HCT116 (cell line): ENCODE measurements at regions not wholly inside any gene's neighbourhood (a gene's known extent, or its start where the extent isn't known, plus 50 kb on each side); places are given as distances from the start of the nearest gene placed in this dataset.
"Not testable (repeated sequence)": the region's sequence is repeated elsewhere in the genome, so short reads cannot be mapped to it uniquely, and the experiment has no call there.

Experiments
- ATAC-seq: fragments of 200-7000 bp; cut with Tn5 transposase; 2 replicates; pipeline ENCODE4 v1.9.1; 2020; ENCODE audit warnings: mild to moderate bottlenecking, moderate library complexity
- BruUV-seq: library from RNA; stranded (reverse); fragments of 400-500 nt; replicated peaks from 2 replicates; lab custom pipeline; 2021; lab: Mats Ljungman, UMichigan
- CTCF ChIA-PET: fragments of 300-600 bp; sonication (Branson Sonifier 250); formaldehyde crosslinking; loops from one replicate; lab custom pipeline; 2021; ENCODE audit warnings: antibody characterized with exemption; lab: Charles Lee
- POLR2A ChIA-PET: fragments of 300-600, 350-600 bp; sonication (Branson Sonifier 250); formaldehyde crosslinking; loops from one replicate; lab custom pipeline; 2021; ENCODE audit warnings: antibody characterized with exemption; lab: Charles Lee
- RAD21 ChIA-PET, 2 experiments: fragments of 300-600 bp; sonication (Branson Sonifier 250); formaldehyde crosslinking; loops; one replicate each; lab custom pipeline; 2023; ENCODE audit warnings: low total read pairs in 2 of 2; ENCODE audit not compliant: uncharacterized antibody in 2 of 2, unreplicated experiment in 2 of 2, low non-redundant PET in 1 of 2; lab: Charles Lee
- DNase-seq: peaks from one replicate; pipeline ENCODE4 v3.0.0-alpha.2; 2010; ENCODE audit warnings: low read depth, low spot score
- H2AFZ ChIP-seq: fragments of 200-600 bp; shearing (Covaris generic), sonication (generic); 2 replicates; pipeline ENCODE4 v1.6.1; 2017; ENCODE audit warnings: low read depth, mixed run types, mixed read lengths, antibody characterized with exemption, low read length; ENCODE audit not compliant: poor library complexity, severe bottlenecking
- H3K27ac ChIP-seq: 2 replicates; pipeline ENCODE4 v1.5.1; 2012; ENCODE audit warnings: low read depth, low read length
- H3K27me3 ChIP-seq: fragments of 200-600 bp; sonication (generic); 2 replicates; pipeline ENCODE4 v1.6.1; 2016; ENCODE audit warnings: mixed run types, low read length, mixed read lengths; ENCODE audit not compliant: insufficient read depth
- H3K36me3 ChIP-seq, 2 experiments: fragments of 200-500 bp in 1 of 2; fragments of 200-600 bp in 1 of 2; sonication (Bioruptor generic) in 1 of 2; sonication (generic) in 1 of 2; 2 replicates each; pipeline versions ENCODE4 v1.5.1 to v1.6.1; 2014 to 2016; ENCODE audit warnings: low read length in 2 of 2, inconsistent platforms in 1 of 2, mixed read lengths in 1 of 2, mixed run types in 1 of 2; ENCODE audit not compliant: insufficient read depth in 2 of 2, control insufficient read depth in 1 of 2
- H3K4me1 ChIP-seq, 2 experiments: fragments of 200-600 bp in 1 of 2; sonication (generic) in 1 of 2; 2 replicates each; pipeline versions ENCODE4 v1.5.1 to v1.6.1; 2012 to 2017; ENCODE audit warnings: low read length in 2 of 2, inconsistent platforms in 1 of 2, mild to moderate bottlenecking in 1 of 2, mixed read lengths in 1 of 2, mixed run types in 1 of 2, moderate library complexity in 1 of 2; ENCODE audit not compliant: insufficient read depth in 2 of 2, control insufficient read depth in 1 of 2
- H3K4me2 ChIP-seq: fragments of 200-600 bp; sonication (generic); 2 replicates; pipeline ENCODE4 v1.6.1; 2017; ENCODE audit warnings: mixed run types, low read length, mixed read lengths
- H3K4me3 ChIP-seq, 2 experiments: fragments of 200-600 bp in 1 of 2; sonication (generic) in 1 of 2; replicated peaks in 1 of 2; 2 replicates each; pipeline ENCODE4 v1.5.1; 2011 to 2016; ENCODE audit warnings: low read length in 2 of 2, control low read depth in 1 of 2, low read depth in 1 of 2, mild to moderate bottlenecking in 1 of 2, mixed read lengths in 1 of 2, mixed run types in 1 of 2
- H3K79me2 ChIP-seq: fragments of 200-600 bp; sonication (generic); 2 replicates; pipeline ENCODE4 v1.6.1; 2017; ENCODE audit warnings: mild to moderate bottlenecking, mixed run types, low read length, moderate library complexity, mixed read lengths; ENCODE audit not compliant: insufficient read depth
- H3K9ac ChIP-seq: fragments of 200-600 bp; sonication (generic); 2 replicates; pipeline ENCODE4 v1.6.1; 2016; ENCODE audit warnings: low read length, mixed read lengths
- H3K9me2 ChIP-seq: fragments of 200-600 bp; sonication (generic), shearing (Covaris generic); 2 replicates; pipeline ENCODE4 v1.6.1; 2017; ENCODE audit warnings: mixed run types, mild to moderate bottlenecking, moderate library complexity; ENCODE audit not compliant: insufficient read depth
- H3K9me3 ChIP-seq, 2 experiments: fragments of 200-500 bp in 1 of 2; fragments of 200-600 bp in 1 of 2; sonication (Bioruptor generic) in 1 of 2; sonication (generic) in 1 of 2; 2 replicates each; pipeline ENCODE4 v1.6.1; 2014 to 2017; ENCODE audit warnings: low read length in 2 of 2, mixed read lengths in 2 of 2, inconsistent platforms in 1 of 2, low read depth in 1 of 2, mild to moderate bottlenecking in 1 of 2, mixed run types in 1 of 2, moderate library complexity in 1 of 2; ENCODE audit not compliant: control insufficient read depth in 1 of 2, insufficient read depth in 1 of 2
- H4K20me1 ChIP-seq: fragments of 200-600 bp; sonication (generic), shearing (Covaris generic); 2 replicates; pipeline ENCODE4 v1.6.1; 2017; ENCODE audit warnings: mixed run types, mild to moderate bottlenecking, moderate library complexity; ENCODE audit not compliant: insufficient read depth
- CBX3 ChIP-seq: IDR thresholded peaks from 2 replicates; pipeline ENCODE4 v1.6.1; 2012; ENCODE audit warnings: low read depth
- CEBPB ChIP-seq: IDR thresholded peaks from 2 replicates; pipeline ENCODE4 v1.6.1; 2012; ENCODE audit warnings: low read depth
- EGR1 ChIP-seq: IDR thresholded peaks from 2 replicates; pipeline ENCODE4 v1.6.1; 2012; ENCODE audit warnings: low read depth
- ELF1 ChIP-seq: IDR thresholded peaks from 2 replicates; pipeline ENCODE4 v1.6.1; 2012; ENCODE audit warnings: low read depth, borderline replicate concordance
- EZH2 ChIP-seq: fragments of 200-600 bp; sonication (generic); IDR thresholded peaks from 2 replicates; pipeline ENCODE4 v1.6.1; 2017; ENCODE audit warnings: antibody characterized with exemption, mixed run types
- EZH2phosphoT487 ChIP-seq: fragments of 200-600 bp; IDR thresholded peaks from 2 replicates; pipeline ENCODE4 v1.6.1; 2018; ENCODE audit warnings: antibody characterized with exemption, borderline replicate concordance
- POLR2AphosphoS5 ChIP-seq: IDR thresholded peaks from 2 replicates; pipeline ENCODE4 v1.6.1; 2011; ENCODE audit warnings: mild to moderate bottlenecking, low read depth, low read length, moderate library complexity
- SIN3A ChIP-seq: IDR thresholded peaks from 2 replicates; pipeline ENCODE4 v1.6.1; 2012; ENCODE audit warnings: low read depth
- SP1 ChIP-seq: IDR thresholded peaks from 2 replicates; pipeline ENCODE4 v1.6.1; 2012; ENCODE audit warnings: low read depth
- SRF ChIP-seq: IDR thresholded peaks from 2 replicates; pipeline ENCODE4 v1.6.1; 2012; ENCODE audit warnings: low read depth
- TCF7L2 ChIP-seq: IDR thresholded peaks from 2 replicates; pipeline ENCODE4 v1.7.0; 2011; ENCODE audit warnings: borderline replicate concordance, inconsistent platforms; ENCODE audit not compliant: insufficient read depth, insufficient read length; ENCODE audit errors: extremely low read depth
- YY1 ChIP-seq: IDR thresholded peaks from 2 replicates; pipeline ENCODE4 v1.6.1; 2011; ENCODE audit warnings: low read length, low read depth, moderate library complexity, mild to moderate bottlenecking; ENCODE audit not compliant: insufficient replicate concordance; ENCODE audit errors: extremely low read depth
- ZFX ChIP-seq: fragments of 450-650 bp; IDR thresholded peaks from 2 replicates; pipeline ENCODE4 v1.6.1; 2017
- ZNF274 ChIP-seq: fragments of 200-500 bp; sonication (Bioruptor generic); IDR thresholded peaks from 2 replicates; pipeline ENCODE4 v1.6.1; 2014; ENCODE audit warnings: mild to moderate bottlenecking, low read depth, low read length, inconsistent platforms
- intact Hi-C: fragments of 100-400 bp; cut with micrococcal nuclease; formaldehyde crosslinking; loops from 2 replicates; pipeline ENCODE4 v1.10.0; 2022
- TF ChIP-seq, protein P1 (sequence below): IDR thresholded peaks from 2 replicates; pipeline ENCODE4 v1.6.1; 2012
- TF ChIP-seq, protein P2 (sequence below): IDR thresholded peaks from 2 replicates; pipeline ENCODE4 v1.6.1; 2012; ENCODE audit warnings: low read depth

DNA sequence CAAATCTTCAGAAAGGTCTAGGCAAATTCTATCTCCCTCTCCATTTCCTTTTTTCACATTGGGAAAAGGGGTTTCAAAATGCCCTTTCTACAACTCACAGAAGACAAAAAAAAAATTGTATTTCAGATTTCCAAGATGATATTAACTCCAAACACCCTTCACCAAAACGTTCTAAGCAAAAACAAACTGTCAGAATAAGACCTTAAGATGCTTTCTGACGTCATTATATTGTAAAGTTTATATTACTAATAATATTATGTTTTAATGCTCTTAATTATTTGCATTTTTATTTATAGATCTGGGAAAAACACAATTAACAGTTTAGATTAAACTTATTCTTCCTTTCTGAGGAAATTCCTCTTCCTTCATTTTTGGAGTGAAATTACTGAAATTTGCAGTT lies 624.2 kb downstream of the GALC start:
- peaks cover 0 to 15% of the 10 kb centered on the region in 2 experiments; a peak in 2 of 4 replicates for H3K9me3 ChIP-seq
- ChIA-PET POLR2A (no interaction called here), CTCF (no interaction called here), RAD21 (no interaction called here)
- no peak overlapping the region for H3K27ac ChIP-seq
- DNase-seq (no peak), ATAC-seq (no peak)
- no peaks in the 10 kb centered on the region for H3K27me3 ChIP-seq
- no peaks in the 10 kb centered on the region for H3K9me2 ChIP-seq
- no peak overlapping the region for H2AFZ ChIP-seq
- H3K79me2 ChIP-seq, result no peaks in the 10 kb centered on the region
- BruUV-seq, result no TSS peak
- no peak overlapping the region for H3K9ac ChIP-seq
- H3K36me3 ChIP-seq, result no peaks in the 10 kb centered on the region
- H3K4me1 ChIP-seq, result no peaks in the 10 kb centered on the region
- H4K20me1 ChIP-seq, result no peaks in the 10 kb centered on the region
- TF ChIP-seq SIN3A, result no peak
- TF ChIP-seq EGR1, result no peak
- no peak for TF ChIP-seq POLR2AphosphoS5
- TF ChIP-seq EZH2, result no peak
- TF ChIP-seq, protein P1, sequence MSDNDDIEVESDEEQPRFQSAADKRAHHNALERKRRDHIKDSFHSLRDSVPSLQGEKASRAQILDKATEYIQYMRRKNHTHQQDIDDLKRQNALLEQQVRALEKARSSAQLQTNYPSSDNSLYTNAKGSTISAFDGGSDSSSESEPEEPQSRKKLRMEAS, result no peak
- TF ChIP-seq ELF1, result no peak
- TF ChIP-seq TCF7L2, result no peak
- no peak for TF ChIP-seq ZNF274
- TF ChIP-seq SRF, result no peak
- no peak for TF ChIP-seq EZH2phosphoT487
- no peak for TF ChIP-seq SP1
- TF ChIP-seq CBX3, result no peak
- TF ChIP-seq ZFX, result no peak
- TF ChIP-seq CEBPB, result no peak
- TF ChIP-seq YY1, result no peak
- TF ChIP-seq, protein P2, sequence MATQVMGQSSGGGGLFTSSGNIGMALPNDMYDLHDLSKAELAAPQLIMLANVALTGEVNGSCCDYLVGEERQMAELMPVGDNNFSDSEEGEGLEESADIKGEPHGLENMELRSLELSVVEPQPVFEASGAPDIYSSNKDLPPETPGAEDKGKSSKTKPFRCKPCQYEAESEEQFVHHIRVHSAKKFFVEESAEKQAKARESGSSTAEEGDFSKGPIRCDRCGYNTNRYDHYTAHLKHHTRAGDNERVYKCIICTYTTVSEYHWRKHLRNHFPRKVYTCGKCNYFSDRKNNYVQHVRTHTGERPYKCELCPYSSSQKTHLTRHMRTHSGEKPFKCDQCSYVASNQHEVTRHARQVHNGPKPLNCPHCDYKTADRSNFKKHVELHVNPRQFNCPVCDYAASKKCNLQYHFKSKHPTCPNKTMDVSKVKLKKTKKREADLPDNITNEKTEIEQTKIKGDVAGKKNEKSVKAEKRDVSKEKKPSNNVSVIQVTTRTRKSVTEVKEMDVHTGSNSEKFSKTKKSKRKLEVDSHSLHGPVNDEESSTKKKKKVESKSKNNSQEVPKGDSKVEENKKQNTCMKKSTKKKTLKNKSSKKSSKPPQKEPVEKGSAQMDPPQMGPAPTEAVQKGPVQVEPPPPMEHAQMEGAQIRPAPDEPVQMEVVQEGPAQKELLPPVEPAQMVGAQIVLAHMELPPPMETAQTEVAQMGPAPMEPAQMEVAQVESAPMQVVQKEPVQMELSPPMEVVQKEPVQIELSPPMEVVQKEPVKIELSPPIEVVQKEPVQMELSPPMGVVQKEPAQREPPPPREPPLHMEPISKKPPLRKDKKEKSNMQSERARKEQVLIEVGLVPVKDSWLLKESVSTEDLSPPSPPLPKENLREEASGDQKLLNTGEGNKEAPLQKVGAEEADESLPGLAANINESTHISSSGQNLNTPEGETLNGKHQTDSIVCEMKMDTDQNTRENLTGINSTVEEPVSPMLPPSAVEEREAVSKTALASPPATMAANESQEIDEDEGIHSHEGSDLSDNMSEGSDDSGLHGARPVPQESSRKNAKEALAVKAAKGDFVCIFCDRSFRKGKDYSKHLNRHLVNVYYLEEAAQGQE, result no peak
- H3K4me2 ChIP-seq, result no peak overlapping the region
- intact Hi-C loops, result no loop called here
- no peak overlapping the region for H3K4me3 ChIP-seq

DNA sequence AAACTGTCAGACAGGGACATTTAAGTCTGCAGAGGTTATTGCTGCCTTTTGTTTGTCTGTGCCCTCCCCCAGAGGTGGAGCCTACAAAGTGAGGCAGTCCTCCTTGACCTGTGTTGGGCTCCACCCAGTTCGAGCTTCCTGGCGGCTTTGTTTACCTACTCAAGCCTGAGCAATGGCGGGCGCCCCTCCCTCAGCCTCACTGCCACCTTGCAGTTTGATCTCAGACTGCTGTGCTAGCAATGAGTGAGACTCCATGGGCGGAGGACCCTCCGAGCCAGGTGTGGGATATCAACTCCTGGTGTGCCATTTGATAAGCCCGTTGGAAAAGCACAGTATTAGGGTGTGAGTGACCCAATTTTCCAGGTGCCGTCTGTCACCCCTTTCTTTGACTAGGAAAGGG lies 632.7 kb downstream of the GALC start:
- H3K36me3 ChIP-seq, POLR2A ChIA-PET, DNase-seq, H3K79me2 ChIP-seq, H3K9ac ChIP-seq, H3K4me3 ChIP-seq, CTCF ChIA-PET, RAD21 ChIA-PET, H3K27me3 ChIP-seq, H4K20me1 ChIP-seq, H3K4me2 ChIP-seq, ATAC-seq, H2AFZ ChIP-seq, BruUV-seq, H3K27ac ChIP-seq, H3K9me2 ChIP-seq, intact Hi-C loops, H3K4me1 ChIP-seq: not testable (repeated sequence)
- peaks cover 0 to 15% of the 10 kb centered on the region in 2 experiments; a peak in 2 of 4 replicates for H3K9me3 ChIP-seq
